Esophagus muscularis mucosa (tissue), 4 donors: ENCODE measurements at regions not wholly inside any gene's neighbourhood (a gene's known extent, or its start where the extent isn't known, plus 50 kb on each side); places are given as distances from the start of the nearest gene placed in this dataset.

Experiments used
- EP300 ChIP-seq: sonication (generic); formaldehyde crosslinking; IDR thresholded peaks from one replicate; pipeline ENCODE4 v1.6.1; 2017; ENCODE audit warnings: antibody characterized with exemption
- POLR2A ChIP-seq: fragments of 450-650 bp; IDR thresholded peaks from one replicate; pipeline ENCODE4 v1.6.1; 2017; ENCODE audit warnings: antibody characterized with exemption, moderate library complexity, mild to moderate bottlenecking, low read depth
- POLR2AphosphoS5 ChIP-seq, 2 donors: sonication (generic); formaldehyde crosslinking; IDR thresholded peaks; one replicate each; pipeline ENCODE4 v1.6.1; 2017; ENCODE audit warnings: antibody characterized with exemption in 2 of 2
- TF ChIP-seq, protein P1 (sequence below), 3 experiments: fragments of 200-600 bp in 2 of 3; fragments of 450-650 bp in 1 of 3; sonication (generic) in 2 of 3; IDR thresholded peaks; one replicate each; pipeline ENCODE4 v1.5.1; 2017 to 2019; ENCODE audit warnings: antibody characterized with exemption in 3 of 3, mild to moderate bottlenecking in 2 of 3, moderate library complexity in 1 of 3

DNA sequence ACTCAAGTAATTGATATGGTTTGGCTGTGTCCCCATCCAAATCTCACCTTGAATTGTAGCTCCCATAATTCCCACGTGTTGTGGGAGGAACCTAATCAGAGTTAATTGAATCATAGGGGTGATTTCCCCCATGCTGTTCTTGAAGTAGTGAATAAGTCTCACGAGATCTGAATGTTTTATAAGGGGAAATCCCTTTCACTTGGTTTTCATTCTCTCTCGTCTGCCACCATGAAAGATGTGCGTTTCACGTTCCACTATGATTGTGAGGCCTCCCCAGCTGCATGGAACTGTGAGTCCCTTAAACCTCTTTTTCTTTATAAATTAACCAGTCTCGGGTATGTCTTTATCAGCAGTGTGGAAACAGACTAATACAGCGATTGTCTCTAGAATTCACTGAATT lies 135.4 kb downstream of the BACH1 start:
- TF ChIP-seq POLR2A: no peak
- TF ChIP-seq, protein P1, sequence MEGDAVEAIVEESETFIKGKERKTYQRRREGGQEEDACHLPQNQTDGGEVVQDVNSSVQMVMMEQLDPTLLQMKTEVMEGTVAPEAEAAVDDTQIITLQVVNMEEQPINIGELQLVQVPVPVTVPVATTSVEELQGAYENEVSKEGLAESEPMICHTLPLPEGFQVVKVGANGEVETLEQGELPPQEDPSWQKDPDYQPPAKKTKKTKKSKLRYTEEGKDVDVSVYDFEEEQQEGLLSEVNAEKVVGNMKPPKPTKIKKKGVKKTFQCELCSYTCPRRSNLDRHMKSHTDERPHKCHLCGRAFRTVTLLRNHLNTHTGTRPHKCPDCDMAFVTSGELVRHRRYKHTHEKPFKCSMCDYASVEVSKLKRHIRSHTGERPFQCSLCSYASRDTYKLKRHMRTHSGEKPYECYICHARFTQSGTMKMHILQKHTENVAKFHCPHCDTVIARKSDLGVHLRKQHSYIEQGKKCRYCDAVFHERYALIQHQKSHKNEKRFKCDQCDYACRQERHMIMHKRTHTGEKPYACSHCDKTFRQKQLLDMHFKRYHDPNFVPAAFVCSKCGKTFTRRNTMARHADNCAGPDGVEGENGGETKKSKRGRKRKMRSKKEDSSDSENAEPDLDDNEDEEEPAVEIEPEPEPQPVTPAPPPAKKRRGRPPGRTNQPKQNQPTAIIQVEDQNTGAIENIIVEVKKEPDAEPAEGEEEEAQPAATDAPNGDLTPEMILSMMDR (IDR thresholded peaks at IDR 0.05): no peak
- no peak for TF ChIP-seq POLR2AphosphoS5 (IDR thresholded peaks at IDR 0.05)
- no peak for TF ChIP-seq EP300
